ENCODE measurements at regions not wholly inside any gene's neighbourhood (a gene's known extent, or its start where the extent isn't known, plus 50 kb on each side); places are given as distances from the start of the nearest gene placed in this dataset.
"Not testable (repeated sequence)": the region's sequence is repeated elsewhere in the genome, so short reads cannot be mapped to it uniquely, and the experiment has no call there.

- WGBS, 3 donors = 22 to 40% (median 23%) methylated on average over 26 to 27 of the region's 27 CpGs
- no peak overlapping the region for H3K27ac ChIP-seq (ENCODE audit: low read depth, low read length)
These were observed 124.7 kb upstream of the ZNF516 start for GRCh38 chr18:76619621-76620315.

- no peak overlapping the region for H3K27ac ChIP-seq (ENCODE audit: low read depth, low read length)
- WGBS, 3 donors = 14 to 36% (median 36%) methylated on average over 11 of the region's 11 CpGs
These were observed 124.2 kb upstream of the ZNF516 start for GRCh38 chr18:76619261-76619620.

DNA sequence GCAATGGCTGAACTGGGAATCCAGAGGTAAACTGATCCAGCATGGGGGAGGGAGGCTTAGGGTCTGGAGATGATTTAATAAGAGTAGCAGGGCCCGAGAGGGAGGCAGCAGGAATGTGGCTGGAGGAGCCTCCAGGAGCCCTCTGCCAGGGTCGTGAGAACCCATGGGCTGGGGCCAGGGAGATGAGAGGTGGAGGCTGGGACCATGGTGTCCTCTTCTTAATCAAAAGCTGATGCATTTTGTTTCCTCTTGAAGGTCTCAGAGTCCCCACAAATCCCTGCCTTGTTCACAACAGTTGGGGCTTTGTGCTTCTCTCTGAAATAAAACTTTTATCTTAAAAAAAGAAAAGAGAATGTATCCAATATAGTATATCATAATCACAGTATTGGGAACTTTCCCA, 123.7 kb upstream of the ZNF516 start:
- no peak overlapping the region for H3K27ac ChIP-seq (ENCODE audit: low read depth, low read length)
- 58 to 87% (median 64%) methylated on average over 2 of the region's 2 CpGs for WGBS, 3 donors

DNA sequence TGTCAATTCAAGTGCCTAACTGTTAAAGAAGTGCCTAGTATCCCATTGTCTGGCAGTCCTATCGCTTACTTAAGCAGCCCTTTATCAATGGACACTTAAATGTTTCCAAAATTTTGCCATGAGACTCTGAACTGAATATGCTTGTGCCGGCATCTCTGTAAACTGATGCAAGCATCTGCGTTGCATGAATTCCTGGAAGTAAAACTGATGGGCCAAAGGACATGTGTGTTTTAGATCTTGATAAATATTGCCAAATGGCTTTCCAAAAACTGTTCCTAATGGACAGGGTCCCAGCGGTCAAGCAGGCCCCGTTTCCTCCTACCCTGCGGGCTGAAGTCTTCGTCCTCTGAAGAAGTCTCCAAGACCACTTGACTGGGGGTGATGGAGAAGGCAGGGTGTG, 121.3 kb upstream of the ZNF516 start:
- 78 to 88% (median 82%) methylated on average over 7 of the region's 7 CpGs for WGBS, 3 donors

GRCh38 chr18:76615065-76615733, 120.2 kb upstream of the ZNF516 start:
- H3K27ac ChIP-seq (ENCODE audit: low read depth, low read length) = no peak overlapping the region
- 83 to 87% (median 86%) methylated on average over 17 of the region's 17 CpGs for WGBS, 3 donors

More for the DNA sequence above, 121.3 kb upstream of the ZNF516 start:
- H3K27ac ChIP-seq (ENCODE audit: low read depth, low read length) = no peak overlapping the region

DNA sequence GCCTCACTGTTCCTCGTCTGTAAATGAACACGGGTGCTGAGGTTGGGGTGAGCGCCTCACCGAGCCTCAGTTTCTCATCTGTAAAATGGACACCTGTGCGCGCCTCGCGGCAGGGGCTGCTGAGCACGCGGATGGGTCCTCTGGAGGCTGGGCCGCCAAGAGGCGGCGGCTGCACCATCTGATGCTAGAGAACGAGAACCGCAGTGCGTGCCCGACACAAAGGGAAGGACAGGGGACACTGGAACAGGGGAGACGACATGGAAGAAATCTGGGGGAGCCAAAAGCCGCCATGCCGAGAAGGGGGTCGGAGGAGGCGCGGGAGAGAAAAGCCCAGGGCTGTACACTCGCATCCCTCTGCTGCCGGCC, 118.7 kb upstream of the ZNF516 start:
- WGBS, 3 donors = 90 to 97% (median 96%) methylated on average over 25 of the region's 25 CpGs
- no peak overlapping the region for H3K27ac ChIP-seq (ENCODE audit: low read depth, low read length)

- WGBS, 3 donors = 88 to 90% (median 89%) methylated on average over 16 of the region's 16 CpGs
- no peak overlapping the region for H3K27ac ChIP-seq (ENCODE audit: low read depth, low read length)
These were observed 118.2 kb upstream of the ZNF516 start for GRCh38 chr18:76613053-76613754.

DNA sequence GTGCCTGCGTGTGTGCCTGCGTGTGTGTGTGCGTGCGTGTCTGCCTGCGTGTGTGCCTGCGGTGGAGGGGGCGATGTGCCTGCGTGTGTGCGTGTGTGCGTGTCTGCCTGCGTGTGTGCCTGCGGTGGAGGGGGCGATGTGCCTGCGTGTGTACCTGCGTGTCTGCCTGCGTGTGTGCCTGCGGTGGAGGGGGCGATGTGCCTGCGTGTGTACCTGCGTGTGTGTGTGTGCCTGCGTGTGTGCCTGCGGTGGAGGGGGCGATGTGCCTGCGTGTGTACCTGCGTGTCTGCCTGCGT, 116.7 kb upstream of the ZNF516 start:
- not testable (repeated sequence) for H3K27ac ChIP-seq (ENCODE audit: low read depth, low read length)
- WGBS, 3 donors = 85 to 95% (median 93%) methylated on average over 21 to 26 of the region's 26 CpGs

DNA sequence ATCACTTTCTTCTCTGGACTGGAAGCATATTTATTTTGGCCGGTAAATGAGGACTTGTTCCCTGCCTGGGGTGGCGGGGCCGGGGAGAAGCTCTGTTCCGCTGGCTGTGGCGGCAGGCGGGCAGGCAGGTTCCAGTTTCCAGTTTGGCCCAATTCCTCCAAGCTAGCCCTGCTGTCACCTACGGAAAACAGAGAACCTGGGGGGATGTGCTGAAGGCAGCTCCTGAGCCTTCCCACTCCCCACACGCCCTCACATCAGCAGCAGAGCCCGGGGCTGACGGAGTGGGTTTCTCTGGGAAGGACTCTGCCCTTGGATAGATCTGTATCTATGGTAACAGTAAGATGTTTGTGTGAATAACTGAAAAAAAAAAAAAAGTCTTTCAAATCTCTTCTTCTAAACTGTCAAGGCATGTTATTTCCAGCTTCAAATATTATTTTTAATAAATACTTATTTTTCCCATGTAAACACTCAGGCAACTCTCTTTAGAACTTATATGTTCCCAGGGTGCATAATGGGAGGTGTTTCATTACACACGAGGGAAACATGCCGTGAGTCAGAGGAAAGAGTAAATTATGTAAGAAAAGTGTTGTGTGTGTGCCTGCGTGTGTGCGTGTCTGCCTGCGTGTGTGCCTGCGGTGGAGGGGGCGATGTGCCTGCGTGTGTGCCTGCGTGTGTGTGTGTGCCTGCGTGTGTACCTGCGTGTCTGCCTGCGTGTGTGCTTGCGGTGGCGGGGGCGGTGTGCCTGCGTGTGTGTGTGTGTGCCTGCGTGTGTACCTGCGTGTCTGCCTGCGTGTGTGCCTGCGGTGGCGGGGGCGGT, 116.1 kb upstream of the ZNF516 start:
- whole genome bisulfite sequencing, 3 donors = 60 to 82% (median 73%) methylated on average over 24 to 32 of the region's 32 CpGs
- no peak overlapping the region for H3K27ac ChIP-seq (ENCODE audit: low read depth, low read length)

- no peak overlapping the region for H3K27ac ChIP-seq (ENCODE audit: low read depth, low read length)
- WGBS, 3 donors = 85 to 94% (median 92%) methylated on average over 4 of the region's 4 CpGs
These were observed 115.0 kb upstream of the ZNF516 start for GRCh38 chr18:76610012-76610411.

- H3K27ac ChIP-seq (ENCODE audit: low read depth, low read length) = no peak overlapping the region
- WGBS, 3 donors = 62 to 96% (median 91%) methylated on average over 5 of the region's 5 CpGs
These were observed 110.4 kb upstream of the ZNF516 start for GRCh38 chr18:76605341-76605929.

GRCh38 chr18:76604935-76605240, 109.8 kb upstream of the ZNF516 start:
- WGBS, 3 donors = 55 to 78% (median 73%) methylated on average over 3 of the region's 3 CpGs
- no peak overlapping the region for H3K27ac ChIP-seq (ENCODE audit: low read depth, low read length)

DNA sequence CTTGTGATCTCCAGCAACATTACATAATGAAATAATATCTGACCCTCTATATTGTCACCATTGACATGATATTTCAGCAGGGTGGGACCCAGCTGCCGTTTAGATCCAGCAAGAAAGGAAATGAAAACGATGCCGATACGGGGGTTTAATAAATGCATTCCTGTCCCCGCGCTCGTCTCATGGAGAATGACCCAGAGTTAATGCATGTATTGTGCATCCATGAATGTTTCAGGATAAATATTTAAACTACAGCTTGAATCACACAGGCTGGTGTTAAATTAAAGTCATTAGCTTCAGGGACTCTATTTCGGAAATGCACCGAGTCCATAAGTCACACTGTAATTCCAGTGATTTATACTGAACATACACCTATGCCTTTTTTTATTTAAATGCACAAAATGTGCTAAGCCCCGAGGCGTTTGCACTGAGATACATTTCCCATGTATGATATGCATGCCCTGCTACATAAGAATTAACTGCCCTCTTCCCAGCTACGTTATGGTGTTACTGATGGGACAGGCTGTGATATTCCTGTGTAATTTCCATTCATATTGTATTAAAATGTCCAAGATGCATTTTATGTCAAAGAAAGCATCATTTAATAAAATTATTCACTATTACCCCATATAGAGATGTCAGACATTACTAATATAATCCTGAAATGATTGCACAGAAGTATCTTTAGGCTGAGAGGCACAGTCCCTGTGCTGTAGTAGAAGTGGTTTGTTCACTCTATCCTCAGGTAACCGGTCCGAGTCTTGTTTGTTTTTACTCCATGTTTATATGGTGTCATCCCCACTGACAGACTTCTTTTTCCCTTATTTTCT, 109.3 kb upstream of the ZNF516 start:
- H3K27ac ChIP-seq (ENCODE audit: low read depth, low read length) = no peak overlapping the region
- WGBS, 3 donors = 75 to 79% (median 78%) methylated on average over 14 of the region's 14 CpGs

DNA sequence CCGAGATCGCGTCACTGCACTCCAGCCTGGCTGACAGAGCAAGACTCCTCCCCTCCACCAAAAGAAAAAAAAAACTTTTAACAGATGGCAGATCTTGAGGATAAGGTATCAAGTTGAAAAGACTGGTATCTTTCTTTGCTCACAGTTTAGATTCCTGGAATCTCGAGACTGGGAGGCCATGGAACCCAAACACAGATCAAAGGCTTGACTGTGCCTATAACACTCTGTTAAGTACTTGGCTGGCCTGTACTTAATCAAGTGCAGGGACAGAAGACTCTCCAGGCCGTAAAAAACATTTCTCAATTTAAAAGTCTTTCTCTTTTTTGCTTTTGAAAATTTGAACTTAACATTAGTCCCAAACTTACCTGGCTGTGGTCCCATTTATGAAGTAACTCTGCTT, 107.1 kb upstream of the ZNF516 start:
- 71 to 79% (median 77%) methylated on average over 5 of the region's 5 CpGs for WGBS, 3 donors
- H3K27ac ChIP-seq (ENCODE audit: low read depth, low read length) = no peak overlapping the region

GRCh38 chr18:76600076-76600475, 105.0 kb upstream of the ZNF516 start:
- WGBS, 3 donors = 91 to 96% (median 95%) methylated on average over 27 to 28 of the region's 28 CpGs
- H3K27ac ChIP-seq (ENCODE audit: low read depth, low read length) = not testable (repeated sequence)

DNA sequence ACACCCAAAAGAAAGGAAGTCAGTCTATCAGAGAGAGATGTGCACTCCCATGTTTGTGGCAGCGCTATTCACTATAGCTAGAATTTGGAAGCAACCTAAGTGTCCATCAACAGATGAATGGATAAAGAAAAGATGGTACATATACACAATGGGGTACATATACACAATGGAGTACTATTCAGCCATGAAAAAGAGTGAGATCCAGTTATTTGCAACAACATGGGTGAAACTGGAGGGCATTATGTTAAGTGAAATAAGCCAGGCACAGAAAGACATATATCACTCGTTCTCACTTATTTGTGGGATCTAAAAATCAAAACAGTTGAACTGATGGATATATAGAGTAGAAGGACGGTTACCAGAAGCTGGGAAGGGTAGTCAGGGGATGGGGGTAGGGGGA, 99.9 kb upstream of the ZNF516 start:
- WGBS, 3 donors = 84 to 94% (median 93%) methylated on average over 3 of the region's 3 CpGs
- H3K27ac ChIP-seq (ENCODE audit: low read depth, low read length) = no peak overlapping the region

DNA sequence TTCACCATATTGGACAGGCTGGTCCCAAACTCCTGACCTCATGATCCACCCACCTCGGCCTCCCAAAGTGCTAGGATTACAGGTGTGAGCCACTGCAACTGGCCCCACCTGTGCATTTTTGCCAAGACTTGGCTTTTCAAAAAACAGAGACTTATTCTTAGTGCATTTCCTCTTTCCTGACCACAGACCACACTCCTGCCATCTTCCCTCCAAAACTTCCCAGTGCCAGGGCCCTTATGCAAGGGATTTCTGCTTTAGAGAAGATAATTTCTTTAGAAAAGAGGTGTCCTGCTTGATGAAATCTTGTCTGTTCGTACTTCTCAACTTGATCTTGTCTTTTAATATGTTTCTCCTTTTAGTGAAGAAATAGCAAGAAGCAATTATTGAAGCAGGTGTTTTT, 98.8 kb upstream of the ZNF516 start:
- WGBS, 3 donors = 70 to 87% (median 81%) methylated on average over 2 of the region's 2 CpGs

DNA sequence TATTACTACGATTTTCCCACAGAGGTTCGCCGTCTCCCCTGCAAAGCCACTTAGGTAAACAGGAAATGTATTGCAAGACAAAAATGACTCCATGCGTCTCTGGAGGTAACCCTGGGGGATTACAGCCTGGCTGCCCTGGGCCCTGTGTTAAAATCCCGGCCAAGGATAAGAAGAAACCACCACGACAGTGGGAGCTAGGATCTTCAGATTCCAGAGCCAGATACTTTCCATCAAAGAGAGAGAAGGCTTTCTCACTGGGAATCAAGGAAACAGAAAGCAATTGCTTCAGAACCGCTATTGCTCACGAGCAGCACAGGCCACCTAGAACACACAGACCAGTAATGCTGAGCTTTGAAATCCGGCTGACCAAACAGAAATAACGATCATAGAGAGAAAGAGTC, 97.9 kb upstream of the ZNF516 start:
- 20 to 31% (median 29%) methylated on average over 10 of the region's 10 CpGs for WGBS, 3 donors
- no peak overlapping the region for H3K27ac ChIP-seq (ENCODE audit: low read depth, low read length)

More for the DNA sequence above, 98.8 kb upstream of the ZNF516 start:
- no peak overlapping the region for H3K27ac ChIP-seq (ENCODE audit: low read depth, low read length)
